ENCODE measurements at regions not wholly inside any gene's neighbourhood (a gene's known extent, or its start where the extent isn't known, plus 50 kb on each side); places are given as distances from the start of the nearest gene placed in this dataset.

DNA sequence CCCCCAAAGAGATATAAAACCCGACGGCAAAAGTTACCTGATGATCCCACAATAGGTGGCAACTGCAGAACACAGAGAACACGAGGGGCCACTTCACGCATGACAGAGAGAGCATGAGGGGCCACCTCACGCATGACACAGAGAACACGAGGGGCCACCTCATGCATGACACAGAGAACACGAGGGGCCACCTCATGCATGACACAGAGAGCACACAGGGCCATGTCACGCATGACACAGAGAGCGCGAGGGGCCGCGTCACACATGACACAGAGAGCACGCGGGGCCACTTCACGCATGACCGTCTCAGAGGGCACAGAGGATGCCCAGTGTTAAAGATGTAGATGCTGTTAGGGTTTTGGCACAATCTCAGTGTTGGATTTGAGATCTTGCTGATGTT lies 1359.5 kb downstream of the TBC1D22A start:
- Histone ChIP-seq H3K4me3 (ENCODE audit: low read length) (no peak overlapping the region), H4K20me1 (ENCODE audit: control insufficient read depth, insufficient read depth, low read depth, low read length) (no peaks in the 10 kb centered on the region), H3K4me1 (ENCODE audit: control insufficient read depth, low read length) (peaks cover 24% of the 10 kb centered on the region), H3K9me2 (replicated peaks; ENCODE audit: control insufficient read depth, low read length) (no peaks in the 10 kb centered on the region), H3K4me2 (ENCODE audit: low read length) (no peak overlapping the region), H3K27ac (ENCODE audit: low read depth, low read length) (no peak overlapping the region), H3K36me3 (ENCODE audit: control insufficient read depth, low read length) (no peaks in the 10 kb centered on the region), H3F3A (ENCODE audit: control insufficient read depth, insufficient read depth) (no peaks in the 10 kb centered on the region; the same call in 1 of the 2 replicates), H3K79me2 (ENCODE audit: control insufficient read depth, low read length) (no peaks in the 10 kb centered on the region), H3K9me3 (ENCODE audit: control insufficient read depth, insufficient read depth, low read length) (no peaks in the 10 kb centered on the region), H3K27me3 (ENCODE audit: control insufficient read depth, low read length) (no peaks in the 10 kb centered on the region)
- TF ChIP-seq, protein P1, sequence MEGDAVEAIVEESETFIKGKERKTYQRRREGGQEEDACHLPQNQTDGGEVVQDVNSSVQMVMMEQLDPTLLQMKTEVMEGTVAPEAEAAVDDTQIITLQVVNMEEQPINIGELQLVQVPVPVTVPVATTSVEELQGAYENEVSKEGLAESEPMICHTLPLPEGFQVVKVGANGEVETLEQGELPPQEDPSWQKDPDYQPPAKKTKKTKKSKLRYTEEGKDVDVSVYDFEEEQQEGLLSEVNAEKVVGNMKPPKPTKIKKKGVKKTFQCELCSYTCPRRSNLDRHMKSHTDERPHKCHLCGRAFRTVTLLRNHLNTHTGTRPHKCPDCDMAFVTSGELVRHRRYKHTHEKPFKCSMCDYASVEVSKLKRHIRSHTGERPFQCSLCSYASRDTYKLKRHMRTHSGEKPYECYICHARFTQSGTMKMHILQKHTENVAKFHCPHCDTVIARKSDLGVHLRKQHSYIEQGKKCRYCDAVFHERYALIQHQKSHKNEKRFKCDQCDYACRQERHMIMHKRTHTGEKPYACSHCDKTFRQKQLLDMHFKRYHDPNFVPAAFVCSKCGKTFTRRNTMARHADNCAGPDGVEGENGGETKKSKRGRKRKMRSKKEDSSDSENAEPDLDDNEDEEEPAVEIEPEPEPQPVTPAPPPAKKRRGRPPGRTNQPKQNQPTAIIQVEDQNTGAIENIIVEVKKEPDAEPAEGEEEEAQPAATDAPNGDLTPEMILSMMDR (IDR thresholded peaks at IDR 0.05; ENCODE audit: low read depth, low read length, poor library complexity, severe bottlenecking): no peak
- no peak for TF ChIP-seq EZH2phosphoT487 (IDR thresholded peaks at IDR 0.05; ENCODE audit: borderline replicate concordance, low read length)

- Histone ChIP-seq H3K4me2 (ENCODE audit: low read length) (peak overlapping the region; percentile 38), H3K9me3 (ENCODE audit: control insufficient read depth, insufficient read depth, low read length) (no peaks in the 10 kb centered on the region), H3K4me1 (ENCODE audit: control insufficient read depth, low read length) (peaks cover 26% of the 10 kb centered on the region), H4K20me1 (ENCODE audit: control insufficient read depth, insufficient read depth, low read depth, low read length) (no peaks in the 10 kb centered on the region), H3K27me3 (ENCODE audit: control insufficient read depth, low read length) (no peaks in the 10 kb centered on the region), H3F3A (ENCODE audit: control insufficient read depth, insufficient read depth) (no peaks in the 10 kb centered on the region; the same call in 1 of the 2 replicates), H3K9me2 (replicated peaks; ENCODE audit: control insufficient read depth, low read length) (no peaks in the 10 kb centered on the region), H3K36me3 (ENCODE audit: control insufficient read depth, low read length) (no peaks in the 10 kb centered on the region), H3K4me3 (ENCODE audit: low read length) (no peak overlapping the region), H3K27ac (ENCODE audit: low read depth, low read length) (no peak overlapping the region), H3K79me2 (ENCODE audit: control insufficient read depth, low read length) (no peaks in the 10 kb centered on the region)
- TF ChIP-seq, protein P1 (IDR thresholded peaks at IDR 0.05; ENCODE audit: low read depth, low read length, poor library complexity, severe bottlenecking): no peak
- TF ChIP-seq EZH2phosphoT487 (IDR thresholded peaks at IDR 0.05; ENCODE audit: borderline replicate concordance, low read length): no peak
Observed at GRCh38 chr22:48118654-48119053, 1356.2 kb downstream of the TBC1D22A start.

GRCh38 chr22:48116871-48117270 lies 1354.4 kb downstream of the TBC1D22A start:
- H3K27ac ChIP-seq (ENCODE audit: low read depth, low read length): no peak overlapping the region
- no peaks in the 10 kb centered on the region for H3K36me3 ChIP-seq (ENCODE audit: control insufficient read depth, low read length)
- TF ChIP-seq EZH2phosphoT487 (IDR thresholded peaks at IDR 0.05; ENCODE audit: borderline replicate concordance, low read length): no peak
- TF ChIP-seq, protein P1 (IDR thresholded peaks at IDR 0.05; ENCODE audit: low read depth, low read length, poor library complexity, severe bottlenecking): no peak
- no peak overlapping the region for H3K4me2 ChIP-seq (ENCODE audit: low read length)
- H3K4me1 ChIP-seq (ENCODE audit: control insufficient read depth, low read length): peaks cover 36% of the 10 kb centered on the region
- H3K27me3 ChIP-seq (ENCODE audit: control insufficient read depth, low read length): no peaks in the 10 kb centered on the region
- no peaks in the 10 kb centered on the region for H3K9me3 ChIP-seq (ENCODE audit: control insufficient read depth, insufficient read depth, low read length)
- no peaks in the 10 kb centered on the region for H3K9me2 ChIP-seq (replicated peaks; ENCODE audit: control insufficient read depth, low read length)
- no peaks in the 10 kb centered on the region for H4K20me1 ChIP-seq (ENCODE audit: control insufficient read depth, insufficient read depth, low read depth, low read length)
- no peaks in the 10 kb centered on the region for H3K79me2 ChIP-seq (ENCODE audit: control insufficient read depth, low read length)
- no peak overlapping the region for H3K4me3 ChIP-seq (ENCODE audit: low read length)
- no peaks in the 10 kb centered on the region for H3F3A ChIP-seq (ENCODE audit: control insufficient read depth, insufficient read depth)
